IPS-15b (cell line): ENCODE measurements at regions not wholly inside any gene's neighbourhood (a gene's known extent, or its start where the extent isn't known, plus 50 kb on each side); places are given as distances from the start of the nearest gene placed in this dataset.
"Not testable (repeated sequence)": the region's sequence is repeated elsewhere in the genome, so short reads cannot be mapped to it uniquely, and the experiment has no call there.

Experiments
- H3K27me3 ChIP-seq: one replicate; pipeline ENCODE4 v1.6.1; 2013; ENCODE audit warnings: low read length; ENCODE audit not compliant: control insufficient read depth, insufficient read depth
- H3K36me3 ChIP-seq: one replicate; pipeline ENCODE4 v1.6.1; 2013; ENCODE audit warnings: low read length; ENCODE audit not compliant: control insufficient read depth, insufficient read depth
- H3K4me1 ChIP-seq: one replicate; pipeline ENCODE4 v1.6.1; 2013; ENCODE audit warnings: mild to moderate bottlenecking, low read length; ENCODE audit not compliant: control insufficient read depth, insufficient read depth
- H3K4me3 ChIP-seq: one replicate; pipeline ENCODE4 v1.5.1; 2013; ENCODE audit warnings: low read depth, low read length
- H3K9ac ChIP-seq: one replicate; pipeline ENCODE4 v1.6.1; 2013; ENCODE audit warnings: low read depth, mild to moderate bottlenecking, low read length
- H3K9me3 ChIP-seq: one replicate; pipeline ENCODE4 v1.6.1; 2013; ENCODE audit warnings: mild to moderate bottlenecking, low read length; ENCODE audit not compliant: control insufficient read depth, insufficient read depth

- no peaks in the 10 kb centered on the region for H3K36me3 ChIP-seq
- H3K9me3 ChIP-seq = peaks cover 4% of the 10 kb centered on the region
- H3K27me3 ChIP-seq = no peaks in the 10 kb centered on the region
- H3K9ac ChIP-seq = no peak overlapping the region
- no peak overlapping the region for H3K4me3 ChIP-seq
- no peaks in the 10 kb centered on the region for H3K4me1 ChIP-seq
Observed at GRCh38 chr10:27297844-27298521, 57.4 kb upstream of the ACBD5 start.

DNA sequence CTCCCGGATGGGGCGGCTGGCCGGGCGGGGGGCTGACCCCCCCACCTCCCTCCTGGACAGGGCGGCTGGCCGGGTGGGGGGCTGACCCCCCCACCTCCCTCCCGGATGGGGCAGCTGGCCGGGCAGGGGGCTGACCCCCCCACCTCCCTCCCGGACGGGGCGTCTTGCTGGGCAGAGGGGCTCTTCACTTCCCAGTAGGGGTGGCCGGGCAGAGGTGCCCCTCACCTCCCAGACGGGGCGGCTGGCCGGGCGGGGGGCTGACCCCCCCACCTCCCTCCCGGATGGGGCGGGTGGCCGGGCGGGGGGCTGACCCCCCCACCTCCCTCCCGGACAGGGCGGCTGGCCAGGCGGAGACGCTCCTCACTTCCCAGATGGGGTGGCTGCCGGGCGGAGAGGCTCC lies 55.7 kb upstream of the ACBD5 start:
- not testable (repeated sequence) for H3K36me3 ChIP-seq, H3K4me1 ChIP-seq, H3K27me3 ChIP-seq, H3K9ac ChIP-seq, H3K9me3 ChIP-seq, H3K4me3 ChIP-seq

DNA sequence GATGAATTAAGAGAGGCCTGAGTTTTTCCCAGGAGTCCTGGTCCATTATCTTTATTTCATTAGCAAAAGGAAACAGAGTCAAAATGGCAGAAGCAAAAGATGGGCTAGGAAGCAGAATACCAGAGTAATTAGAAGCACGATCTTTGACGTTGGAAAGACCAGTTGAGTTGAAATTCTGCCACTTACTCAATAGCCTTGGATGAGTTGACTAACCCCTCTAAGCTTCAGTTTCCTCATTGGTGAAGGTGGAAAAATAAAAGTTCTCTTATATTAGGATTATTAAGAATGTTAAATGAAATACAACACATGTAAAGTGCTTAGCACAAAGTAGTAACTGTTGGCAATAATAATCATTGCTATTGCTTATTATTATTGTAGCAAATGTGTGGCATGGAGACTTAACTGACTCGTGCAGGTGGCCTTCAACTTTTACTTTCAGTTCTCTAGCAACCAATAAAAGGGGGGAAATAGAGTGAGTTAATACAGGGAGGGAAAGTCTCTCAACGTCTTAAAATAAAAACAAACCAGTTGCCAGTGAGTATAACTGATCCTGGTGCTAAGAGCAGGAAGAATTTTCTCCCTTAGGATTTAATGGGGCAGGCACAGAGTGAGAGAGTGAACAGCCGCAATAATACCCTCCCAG lies 50.8 kb upstream of the ACBD5 start:
- H3K4me1 ChIP-seq, H3K4me3 ChIP-seq, H3K9ac ChIP-seq, H3K9me3 ChIP-seq, H3K27me3 ChIP-seq, H3K36me3 ChIP-seq: not testable (repeated sequence)
